Gastrocnemius medialis (tissue), 4 donors: ENCODE measurements at regions not wholly inside any gene's neighbourhood (a gene's known extent, or its start where the extent isn't known, plus 50 kb on each side); places are given as distances from the start of the nearest gene placed in this dataset.

Source experiments
- POLR2A ChIP-seq, 2 donors: fragments of 450-650 bp; IDR thresholded peaks; one replicate each; pipeline ENCODE4 v1.6.1; 2017; ENCODE audit warnings: antibody characterized with exemption in 2 of 2, mild to moderate bottlenecking in 2 of 2, moderate library complexity in 2 of 2
- TF ChIP-seq, protein P1 (sequence below), 5 experiments: fragments of 450-650 bp in 3 of 5; fragments of 200-600 bp in 2 of 5; sonication (generic) in 2 of 5; IDR thresholded peaks in 4 of 5; conservative IDR thresholded peaks in 1 of 5; 1 replicate in 4 of 5; 2 replicates in 1 of 5; pipeline ENCODE4 v1.5.1; 2016 to 2019; ENCODE audit warnings: antibody characterized with exemption in 5 of 5, mild to moderate bottlenecking in 3 of 5, moderate library complexity in 3 of 5

DNA sequence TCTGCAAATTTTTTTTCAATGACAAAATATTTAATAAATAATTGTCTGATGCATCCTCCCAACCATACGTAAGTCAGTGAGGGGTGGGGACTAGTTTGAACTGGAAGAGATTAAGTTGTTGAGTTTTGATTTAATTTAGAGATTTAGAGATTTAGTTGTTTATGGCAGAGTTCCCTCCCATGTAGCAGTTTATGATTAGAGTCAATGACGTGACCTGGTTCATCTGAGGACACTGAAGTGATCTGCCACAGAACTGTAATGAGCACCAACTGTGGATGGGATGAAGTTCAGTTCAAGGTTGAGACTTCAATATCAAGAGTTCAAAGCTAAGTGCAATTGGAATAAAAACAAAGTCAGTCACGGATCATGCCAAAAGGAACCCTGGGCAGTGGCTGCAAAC lies 609.3 kb downstream of the NOVA1 start:
- TF ChIP-seq, protein P1, sequence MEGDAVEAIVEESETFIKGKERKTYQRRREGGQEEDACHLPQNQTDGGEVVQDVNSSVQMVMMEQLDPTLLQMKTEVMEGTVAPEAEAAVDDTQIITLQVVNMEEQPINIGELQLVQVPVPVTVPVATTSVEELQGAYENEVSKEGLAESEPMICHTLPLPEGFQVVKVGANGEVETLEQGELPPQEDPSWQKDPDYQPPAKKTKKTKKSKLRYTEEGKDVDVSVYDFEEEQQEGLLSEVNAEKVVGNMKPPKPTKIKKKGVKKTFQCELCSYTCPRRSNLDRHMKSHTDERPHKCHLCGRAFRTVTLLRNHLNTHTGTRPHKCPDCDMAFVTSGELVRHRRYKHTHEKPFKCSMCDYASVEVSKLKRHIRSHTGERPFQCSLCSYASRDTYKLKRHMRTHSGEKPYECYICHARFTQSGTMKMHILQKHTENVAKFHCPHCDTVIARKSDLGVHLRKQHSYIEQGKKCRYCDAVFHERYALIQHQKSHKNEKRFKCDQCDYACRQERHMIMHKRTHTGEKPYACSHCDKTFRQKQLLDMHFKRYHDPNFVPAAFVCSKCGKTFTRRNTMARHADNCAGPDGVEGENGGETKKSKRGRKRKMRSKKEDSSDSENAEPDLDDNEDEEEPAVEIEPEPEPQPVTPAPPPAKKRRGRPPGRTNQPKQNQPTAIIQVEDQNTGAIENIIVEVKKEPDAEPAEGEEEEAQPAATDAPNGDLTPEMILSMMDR (IDR thresholded peaks at IDR 0.05 in 4 of 5, conservative IDR thresholded peaks at IDR 0.05 in 1 of 5), result no peak
- TF ChIP-seq POLR2A (IDR thresholded peaks at IDR 0.05), result no peak
